HepG2 (cell line): ENCODE measurements at regions not wholly inside any gene's neighbourhood (a gene's known extent, or its start where the extent isn't known, plus 50 kb on each side); places are given as distances from the start of the nearest gene placed in this dataset.

Experiments used
- CEBPZ ChIP-seq: IDR thresholded peaks from 2 replicates; pipeline ENCODE4 v1.6.1; 2012; ENCODE audit warnings: low read length, improper control_type of control experiment
- ETS1 ChIP-seq: sonication (generic); formaldehyde crosslinking; IDR thresholded peaks from 2 replicates; pipeline ENCODE4 v1.4.0; 2020; ENCODE audit warnings: missing genetic modification reagents
- FOSL1 ChIP-seq: sonication (generic); formaldehyde crosslinking; IDR thresholded peaks from 2 replicates; pipeline ENCODE4 v1.9.0; 2021; ENCODE audit warnings: missing genetic modification reagents, borderline replicate concordance
- FOXP4 ChIP-seq: sonication (generic); formaldehyde crosslinking; IDR thresholded peaks from 2 replicates; pipeline ENCODE4 v1.4.0; 2020; ENCODE audit warnings: missing genetic modification reagents
- NFE2 ChIP-seq: sonication (generic); formaldehyde crosslinking; IDR thresholded peaks from 2 replicates; pipeline ENCODE4 v1.4.0; 2020; ENCODE audit warnings: missing genetic modification reagents
- PHF20 ChIP-seq: sonication (generic); formaldehyde crosslinking; IDR thresholded peaks from 2 replicates; pipeline ENCODE4 v1.5.0; 2020; ENCODE audit warnings: mild to moderate bottlenecking, missing genetic modification reagents
- PHF21A ChIP-seq: sonication (generic); formaldehyde crosslinking; IDR thresholded peaks from 2 replicates; pipeline ENCODE4 v1.5.0; 2020; ENCODE audit warnings: mild to moderate bottlenecking, missing genetic modification reagents
- PTBP1 ChIP-seq: fragments of 200-400 bp; formaldehyde crosslinking; IDR thresholded peaks from 2 replicates; pipeline ENCODE4 v1.6.1; 2018; ENCODE audit warnings: low read length, low read depth; ENCODE audit not compliant: poor library complexity, severe bottlenecking
- RBAK ChIP-seq: sonication (generic); formaldehyde crosslinking; IDR thresholded peaks from 2 replicates; pipeline ENCODE4 v1.5.1; 2020; ENCODE audit warnings: mild to moderate bottlenecking, missing genetic modification reagents
- SOX5 ChIP-seq: IDR thresholded peaks from 2 replicates; pipeline ENCODE4 v1.6.1; 2016; ENCODE audit warnings: borderline replicate concordance
- SP1 ChIP-seq, 2 experiments: fragments of 450-650 bp in 1 of 2; sonication (generic) in 1 of 2; formaldehyde crosslinking in 1 of 2; IDR thresholded peaks; 2 replicates each; pipeline versions ENCODE4 v1.4.0 to v1.6.1; 2016 to 2020; ENCODE audit warnings: missing genetic modification reagents in 1 of 2
- TOPORS ChIP-seq: sonication (generic); formaldehyde crosslinking; IDR thresholded peaks from 2 replicates; pipeline ENCODE4 v1.8.0; 2023; ENCODE audit warnings: mild to moderate bottlenecking, missing genetic modification reagents
- ZBTB43 ChIP-seq: sonication (generic); formaldehyde crosslinking; conservative IDR thresholded peaks from 2 replicates; pipeline ENCODE4 v1.4.0; 2020; ENCODE audit warnings: missing genetic modification reagents
- ZFP36L1 ChIP-seq: sonication (generic); formaldehyde crosslinking; IDR thresholded peaks from 2 replicates; pipeline ENCODE4 v1.8.0; 2022; ENCODE audit warnings: mild to moderate bottlenecking, missing genetic modification reagents, moderate library complexity
- ZNF552 ChIP-seq: sonication (generic); formaldehyde crosslinking; IDR thresholded peaks from 2 replicates; pipeline ENCODE4 v1.9.0; 2022; ENCODE audit warnings: missing genetic modification reagents, mild to moderate bottlenecking, borderline replicate concordance
- ZNF574 ChIP-seq: sonication (generic); formaldehyde crosslinking; IDR thresholded peaks from 2 replicates; pipeline ENCODE4 v1.4.0; 2020; ENCODE audit warnings: missing genetic modification reagents
- ZSCAN25 ChIP-seq: sonication (generic); formaldehyde crosslinking; IDR thresholded peaks from 2 replicates; pipeline ENCODE4 v1.8.0; 2022; ENCODE audit warnings: mild to moderate bottlenecking, missing genetic modification reagents

- no peak for TF ChIP-seq SP1 (IDR thresholded peaks at IDR 0.05)
- TF ChIP-seq SP1 (CRISPR knock-in tag; IDR thresholded peaks at IDR 0.05), result 0 out of 2 replicates have a peak, but pooled peaks have one; percentile 13
- TF ChIP-seq PHF21A (CRISPR knock-in tag), result peak; percentile 47; the same call in 1 of the 2 replicates
- TF ChIP-seq RBAK (CRISPR knock-in tag), result no peak
- TF ChIP-seq PTBP1, result no peak
- TF ChIP-seq FOXP4 (CRISPR knock-in tag), result 0 out of 2 replicates have a peak, but pooled peaks have one; percentile 12
- no peak for TF ChIP-seq ZFP36L1 (CRISPR knock-in tag)
- no peak for TF ChIP-seq CEBPZ
- TF ChIP-seq FOSL1 (CRISPR knock-in tag), result 0 out of 2 replicates have a peak, but pooled peaks have one; percentile 14
- TF ChIP-seq ZNF574, result peak; percentile 55
- peak; percentile 45; the same call in 1 of the 2 replicates for TF ChIP-seq SOX5
- no peak for TF ChIP-seq ETS1
- TF ChIP-seq PHF20 (CRISPR knock-in tag), result 0 out of 2 replicates have a peak, but pooled peaks have one; percentile 17
- no peak for TF ChIP-seq ZBTB43 (CRISPR knock-in tag)
- TF ChIP-seq TOPORS (CRISPR knock-in tag), result no peak
- no peak for TF ChIP-seq NFE2 (CRISPR knock-in tag)
- peak; percentile 21; the same call in 1 of the 2 replicates for TF ChIP-seq ZNF552 (CRISPR knock-in tag)
- TF ChIP-seq ZSCAN25 (CRISPR knock-in tag), result 0 out of 2 replicates have a peak, but pooled peaks have one; percentile 11
Observed at GRCh38 chr16:50460538-50461399, 87.4 kb upstream of the NKD1 start (continued).
